ENCODE measurements at regions not wholly inside any gene's neighbourhood (a gene's known extent, or its start where the extent isn't known, plus 50 kb on each side); places are given as distances from the start of the nearest gene placed in this dataset.

DNA sequence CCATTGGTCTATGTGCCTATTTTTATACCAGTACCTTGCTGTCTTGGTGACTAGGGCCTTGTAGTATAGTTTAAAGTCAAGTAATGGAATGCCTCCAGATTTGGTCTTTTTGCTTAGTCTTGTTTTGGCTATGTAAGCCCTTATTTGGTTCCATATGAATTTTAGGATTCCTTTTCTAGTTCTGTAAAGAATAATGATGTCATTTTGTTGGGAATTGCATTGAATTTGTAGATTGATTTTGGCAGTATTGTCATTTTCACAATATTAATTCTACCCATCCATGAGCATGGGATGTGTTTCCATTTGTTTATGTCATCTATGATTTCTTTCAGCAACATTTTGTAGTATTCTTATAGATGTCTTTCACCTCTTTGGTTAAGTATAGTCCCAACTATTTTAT, 96.4 kb upstream of the PAK5 start:
- TF ChIP-seq CTCF (IDR thresholded peaks at IDR 0.05; ENCODE audit: borderline replicate concordance, extremely low read depth, low read length, poor library complexity, severe bottlenecking) (no peak), EZH2 (IDR thresholded peaks at IDR 0.05; ENCODE audit: borderline replicate concordance, low read depth, low read length, severe bottlenecking) (no peak)

Data from DND-41 (cell line).